ENCODE measurements at regions not wholly inside any gene's neighbourhood (a gene's known extent, or its start where the extent isn't known, plus 50 kb on each side); places are given as distances from the start of the nearest gene placed in this dataset.

DNA sequence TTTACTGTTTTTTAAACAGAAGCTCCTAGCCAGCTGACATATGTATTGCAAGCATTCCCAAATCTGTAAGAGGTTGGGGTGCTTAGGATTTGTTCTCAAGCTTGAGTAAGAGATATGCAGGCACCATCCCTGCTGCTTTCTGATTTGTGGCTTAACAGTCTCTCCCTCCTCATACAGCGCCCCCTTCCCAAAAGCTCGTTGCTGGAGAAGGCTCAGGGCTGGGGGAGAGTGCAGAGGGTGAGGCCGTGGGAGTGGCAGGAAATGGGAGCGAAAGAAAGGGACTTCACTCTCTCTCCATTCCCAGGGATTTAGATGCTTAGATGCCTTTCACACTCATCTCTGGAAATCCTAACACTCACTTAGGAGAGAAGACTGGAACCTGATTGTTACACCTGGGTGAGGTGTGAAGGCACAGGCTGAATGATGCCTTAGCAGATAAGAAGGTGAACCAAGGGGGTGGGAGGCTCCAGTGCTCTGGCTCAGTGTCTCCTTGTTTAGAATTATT lies 172.0 kb downstream of the C12orf75 start:
- BruUV-seq (replicated peaks): no TSS peak
- H3K9ac ChIP-seq (ENCODE audit: low read length): no peak overlapping the region
- RAD21 ChIA-PET (ENCODE audit: low non-redundant PET in 1 of 2, low total read pairs in 2 of 2, uncharacterized antibody in 2 of 2, unreplicated experiment in 2 of 2): no interaction called here
- peaks cover 19% of the 10 kb centered on the region for H3K27me3 ChIP-seq (ENCODE audit: insufficient read depth, low read length)
- H3K36me3 ChIP-seq (ENCODE audit: control insufficient read depth in 1 of 2, insufficient read depth in 2 of 2, low read length in 2 of 2): no peaks in the 10 kb centered on the region
- H3K4me2 ChIP-seq (ENCODE audit: low read length): no peak overlapping the region
- DNase-seq (ENCODE audit: low read depth, low spot score): no peak
- no peak overlapping the region for H3K4me3 ChIP-seq (replicated peaks in 1 of 2; ENCODE audit: low read depth in 1 of 2, low read length in 2 of 2)
- no peaks in the 10 kb centered on the region for H3K9me2 ChIP-seq (ENCODE audit: insufficient read depth)
- ATAC-seq: no peak
- no peaks in the 10 kb centered on the region for H4K20me1 ChIP-seq (ENCODE audit: insufficient read depth)
- H3K4me1 ChIP-seq (ENCODE audit: control insufficient read depth in 1 of 2, insufficient read depth in 2 of 2, low read length in 2 of 2): no peaks in the 10 kb centered on the region
- TF ChIP-seq JUND (IDR thresholded peaks at IDR 0.05) (no peak), ZBTB33 (IDR thresholded peaks at IDR 0.05; ENCODE audit: extremely low read depth, insufficient replicate concordance, low read length) (no peak), EGR1 (IDR thresholded peaks at IDR 0.05; ENCODE audit: low read depth) (no peak), CBX3 (IDR thresholded peaks at IDR 0.05; ENCODE audit: low read depth) (no peak), EZH2 (IDR thresholded peaks at IDR 0.05) (no peak), ZNF274 (IDR thresholded peaks at IDR 0.05; ENCODE audit: low read depth, low read length) (no peak), ELF1 (IDR thresholded peaks at IDR 0.05; ENCODE audit: borderline replicate concordance, low read depth) (no peak), MAX (IDR thresholded peaks at IDR 0.05) (no peak), SRF (IDR thresholded peaks at IDR 0.05; ENCODE audit: low read depth) (no peak), POLR2A (IDR thresholded peaks at IDR 0.05; ENCODE audit: borderline replicate concordance, extremely low read depth, insufficient read depth, insufficient read length) (no peak), RAD21 (IDR thresholded peaks at IDR 0.05; ENCODE audit: low read depth) (no peak), POLR2AphosphoS5 (IDR thresholded peaks at IDR 0.05; ENCODE audit: low read depth, low read length) (no peak), ZFX (IDR thresholded peaks at IDR 0.05) (no peak), SIN3A (IDR thresholded peaks at IDR 0.05; ENCODE audit: low read depth) (no peak), SP1 (IDR thresholded peaks at IDR 0.05; ENCODE audit: low read depth) (no peak), CEBPB (IDR thresholded peaks at IDR 0.05; ENCODE audit: low read depth) (no peak)
- TF ChIP-seq, protein P1, sequence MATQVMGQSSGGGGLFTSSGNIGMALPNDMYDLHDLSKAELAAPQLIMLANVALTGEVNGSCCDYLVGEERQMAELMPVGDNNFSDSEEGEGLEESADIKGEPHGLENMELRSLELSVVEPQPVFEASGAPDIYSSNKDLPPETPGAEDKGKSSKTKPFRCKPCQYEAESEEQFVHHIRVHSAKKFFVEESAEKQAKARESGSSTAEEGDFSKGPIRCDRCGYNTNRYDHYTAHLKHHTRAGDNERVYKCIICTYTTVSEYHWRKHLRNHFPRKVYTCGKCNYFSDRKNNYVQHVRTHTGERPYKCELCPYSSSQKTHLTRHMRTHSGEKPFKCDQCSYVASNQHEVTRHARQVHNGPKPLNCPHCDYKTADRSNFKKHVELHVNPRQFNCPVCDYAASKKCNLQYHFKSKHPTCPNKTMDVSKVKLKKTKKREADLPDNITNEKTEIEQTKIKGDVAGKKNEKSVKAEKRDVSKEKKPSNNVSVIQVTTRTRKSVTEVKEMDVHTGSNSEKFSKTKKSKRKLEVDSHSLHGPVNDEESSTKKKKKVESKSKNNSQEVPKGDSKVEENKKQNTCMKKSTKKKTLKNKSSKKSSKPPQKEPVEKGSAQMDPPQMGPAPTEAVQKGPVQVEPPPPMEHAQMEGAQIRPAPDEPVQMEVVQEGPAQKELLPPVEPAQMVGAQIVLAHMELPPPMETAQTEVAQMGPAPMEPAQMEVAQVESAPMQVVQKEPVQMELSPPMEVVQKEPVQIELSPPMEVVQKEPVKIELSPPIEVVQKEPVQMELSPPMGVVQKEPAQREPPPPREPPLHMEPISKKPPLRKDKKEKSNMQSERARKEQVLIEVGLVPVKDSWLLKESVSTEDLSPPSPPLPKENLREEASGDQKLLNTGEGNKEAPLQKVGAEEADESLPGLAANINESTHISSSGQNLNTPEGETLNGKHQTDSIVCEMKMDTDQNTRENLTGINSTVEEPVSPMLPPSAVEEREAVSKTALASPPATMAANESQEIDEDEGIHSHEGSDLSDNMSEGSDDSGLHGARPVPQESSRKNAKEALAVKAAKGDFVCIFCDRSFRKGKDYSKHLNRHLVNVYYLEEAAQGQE (IDR thresholded peaks at IDR 0.05; ENCODE audit: low read depth): no peak
- TF ChIP-seq, protein P2, sequence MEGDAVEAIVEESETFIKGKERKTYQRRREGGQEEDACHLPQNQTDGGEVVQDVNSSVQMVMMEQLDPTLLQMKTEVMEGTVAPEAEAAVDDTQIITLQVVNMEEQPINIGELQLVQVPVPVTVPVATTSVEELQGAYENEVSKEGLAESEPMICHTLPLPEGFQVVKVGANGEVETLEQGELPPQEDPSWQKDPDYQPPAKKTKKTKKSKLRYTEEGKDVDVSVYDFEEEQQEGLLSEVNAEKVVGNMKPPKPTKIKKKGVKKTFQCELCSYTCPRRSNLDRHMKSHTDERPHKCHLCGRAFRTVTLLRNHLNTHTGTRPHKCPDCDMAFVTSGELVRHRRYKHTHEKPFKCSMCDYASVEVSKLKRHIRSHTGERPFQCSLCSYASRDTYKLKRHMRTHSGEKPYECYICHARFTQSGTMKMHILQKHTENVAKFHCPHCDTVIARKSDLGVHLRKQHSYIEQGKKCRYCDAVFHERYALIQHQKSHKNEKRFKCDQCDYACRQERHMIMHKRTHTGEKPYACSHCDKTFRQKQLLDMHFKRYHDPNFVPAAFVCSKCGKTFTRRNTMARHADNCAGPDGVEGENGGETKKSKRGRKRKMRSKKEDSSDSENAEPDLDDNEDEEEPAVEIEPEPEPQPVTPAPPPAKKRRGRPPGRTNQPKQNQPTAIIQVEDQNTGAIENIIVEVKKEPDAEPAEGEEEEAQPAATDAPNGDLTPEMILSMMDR (IDR thresholded peaks at IDR 0.05 in 2 of 3, conservative IDR thresholded peaks at IDR 0.05 in 1 of 3; ENCODE audit: borderline replicate concordance in 1 of 3, insufficient read depth in 1 of 3, low read depth in 2 of 3, low read length in 2 of 3): no peak
- intact Hi-C loops (cut with micrococcal nuclease): no loop called here
- no peaks in the 10 kb centered on the region for H3K9me3 ChIP-seq (ENCODE audit: control insufficient read depth in 1 of 2, insufficient read depth in 1 of 2, low read depth in 1 of 2, low read length in 2 of 2)
- POLR2A ChIA-PET: no interaction called here
- H2AFZ ChIP-seq (ENCODE audit: low read depth, low read length, poor library complexity, severe bottlenecking): no peak overlapping the region
- no peaks in the 10 kb centered on the region for H3K79me2 ChIP-seq (ENCODE audit: insufficient read depth, low read length)
- H3K27ac ChIP-seq (ENCODE audit: low read depth, low read length): no peak overlapping the region
- CTCF ChIA-PET: no interaction called here
